ENCODE measurements at regions not wholly inside any gene's neighbourhood (a gene's known extent, or its start where the extent isn't known, plus 50 kb on each side); places are given as distances from the start of the nearest gene placed in this dataset.

DNA sequence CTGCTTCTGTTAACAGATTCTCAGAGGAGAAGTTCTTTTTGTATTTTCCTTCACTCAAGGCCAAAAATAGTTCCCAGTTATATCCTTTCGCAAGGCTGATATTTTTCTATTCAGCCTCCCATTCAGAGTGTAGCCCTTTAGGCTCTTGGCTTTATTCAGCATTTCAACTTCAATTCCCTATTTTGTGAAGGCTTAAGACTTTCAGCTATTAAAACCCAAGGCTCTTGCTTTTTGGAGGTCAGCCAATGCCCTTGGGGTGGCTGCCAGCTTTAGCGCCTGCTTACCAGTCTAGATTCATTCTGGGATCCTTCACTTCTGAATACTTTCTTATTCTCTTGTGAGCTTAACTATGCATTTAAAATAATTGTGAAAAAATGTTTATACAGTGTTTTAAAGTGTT, 57.3 kb upstream of the ADGRA3 start:
- DNase-seq, result no peak
- Mint-ChIP-seq H3K36me3 (ENCODE audit: low read depth) (no peaks in the 10 kb centered on the region), H3K4me1 (ENCODE audit: low read depth) (no peaks in the 10 kb centered on the region), H3K27me3 (ENCODE audit: insufficient read depth) (no peaks in the 10 kb centered on the region; the same call in none of the 2 replicates), H3K27ac (no peak overlapping the region), H3K4me3 (no peak overlapping the region), H3K9me3 (no peaks in the 10 kb centered on the region; the same call in 1 of the 2 replicates)
- TF ChIP-seq, protein P1, sequence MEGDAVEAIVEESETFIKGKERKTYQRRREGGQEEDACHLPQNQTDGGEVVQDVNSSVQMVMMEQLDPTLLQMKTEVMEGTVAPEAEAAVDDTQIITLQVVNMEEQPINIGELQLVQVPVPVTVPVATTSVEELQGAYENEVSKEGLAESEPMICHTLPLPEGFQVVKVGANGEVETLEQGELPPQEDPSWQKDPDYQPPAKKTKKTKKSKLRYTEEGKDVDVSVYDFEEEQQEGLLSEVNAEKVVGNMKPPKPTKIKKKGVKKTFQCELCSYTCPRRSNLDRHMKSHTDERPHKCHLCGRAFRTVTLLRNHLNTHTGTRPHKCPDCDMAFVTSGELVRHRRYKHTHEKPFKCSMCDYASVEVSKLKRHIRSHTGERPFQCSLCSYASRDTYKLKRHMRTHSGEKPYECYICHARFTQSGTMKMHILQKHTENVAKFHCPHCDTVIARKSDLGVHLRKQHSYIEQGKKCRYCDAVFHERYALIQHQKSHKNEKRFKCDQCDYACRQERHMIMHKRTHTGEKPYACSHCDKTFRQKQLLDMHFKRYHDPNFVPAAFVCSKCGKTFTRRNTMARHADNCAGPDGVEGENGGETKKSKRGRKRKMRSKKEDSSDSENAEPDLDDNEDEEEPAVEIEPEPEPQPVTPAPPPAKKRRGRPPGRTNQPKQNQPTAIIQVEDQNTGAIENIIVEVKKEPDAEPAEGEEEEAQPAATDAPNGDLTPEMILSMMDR (IDR thresholded peaks at IDR 0.05), result no peak

DNA sequence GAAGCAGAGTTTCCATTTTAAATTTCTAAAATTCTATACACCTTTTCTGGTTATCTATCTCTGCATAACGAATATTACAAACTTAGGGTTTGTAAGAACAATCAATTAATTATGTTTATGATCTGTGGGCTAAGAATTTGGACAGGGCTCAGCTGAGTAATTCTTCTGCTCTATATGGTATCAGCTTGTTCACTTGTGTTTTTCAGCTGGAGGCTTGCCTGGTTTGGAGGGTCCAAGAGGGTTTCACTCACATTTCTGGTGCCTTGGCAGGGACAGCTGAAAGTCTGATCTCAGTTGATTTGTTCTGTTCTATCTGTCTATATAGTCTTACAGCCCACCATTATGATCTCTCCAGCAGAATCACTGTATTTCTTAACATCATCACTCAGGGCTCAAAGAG, 57.8 kb upstream of the ADGRA3 start:
- Mint-ChIP-seq H3K27me3 (ENCODE audit: insufficient read depth) (no peaks in the 10 kb centered on the region; the same call in none of the 2 replicates), H3K9me3 (no peaks in the 10 kb centered on the region; the same call in 1 of the 2 replicates)

DNA sequence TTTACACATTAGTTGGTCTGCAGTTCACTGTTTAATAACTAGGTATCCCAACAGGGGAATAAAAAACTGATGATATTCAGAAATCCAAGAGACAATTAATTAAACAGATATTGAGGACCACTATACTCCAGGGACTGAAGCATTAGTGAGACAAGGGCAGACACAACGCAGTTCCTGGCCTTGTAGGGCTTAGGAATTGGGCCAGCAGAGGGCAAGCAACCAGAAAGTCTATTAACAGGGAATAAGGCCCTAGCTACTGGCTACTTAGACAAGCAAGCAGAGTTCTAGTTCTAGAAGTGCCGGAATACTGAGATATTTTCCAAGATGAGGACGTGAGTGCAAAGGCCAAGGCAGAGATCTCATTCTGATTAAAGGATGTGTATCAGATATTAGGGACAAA, 58.6 kb upstream of the ADGRA3 start:
- TF ChIP-seq, protein P1 (IDR thresholded peaks at IDR 0.05), result no peak
- Mint-ChIP-seq H3K4me3 (no peak overlapping the region), H3K4me1 (ENCODE audit: low read depth) (no peaks in the 10 kb centered on the region), H3K36me3 (ENCODE audit: low read depth) (no peaks in the 10 kb centered on the region), H3K9me3 (no peaks in the 10 kb centered on the region), H3K27ac (no peak overlapping the region), H3K27me3 (ENCODE audit: insufficient read depth) (no peaks in the 10 kb centered on the region; the same call in 1 of the 2 replicates)
- no peak for DNase-seq

More for the DNA sequence above, 57.8 kb upstream of the ADGRA3 start:
- Mint-ChIP-seq H3K27ac (no peak overlapping the region), H3K4me3 (no peak overlapping the region), H3K36me3 (ENCODE audit: low read depth) (no peaks in the 10 kb centered on the region), H3K4me1 (ENCODE audit: low read depth) (no peaks in the 10 kb centered on the region)
- no peak for DNase-seq
- TF ChIP-seq, protein P1 (IDR thresholded peaks at IDR 0.05), result no peak

DNA sequence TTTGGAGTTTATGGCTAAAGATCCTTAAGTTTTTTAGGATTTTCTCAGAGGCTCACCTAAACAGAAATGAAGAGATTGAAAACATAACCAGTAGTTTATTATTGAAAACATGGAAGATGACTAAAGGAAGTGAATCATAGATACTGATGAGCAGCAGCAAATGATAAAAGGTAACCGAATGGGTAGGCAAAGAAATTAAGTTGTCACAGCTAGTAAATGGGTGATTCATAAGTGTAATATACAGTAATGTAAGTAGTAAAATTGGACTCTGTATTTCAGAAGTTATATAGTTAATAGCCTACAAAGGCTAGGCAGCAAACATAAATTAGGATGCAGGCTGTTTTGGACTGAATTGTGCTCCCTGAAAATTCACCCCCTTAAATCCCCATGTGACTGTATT, 59.0 kb upstream of the ADGRA3 start:
- Mint-ChIP-seq H3K27ac (no peak overlapping the region), H3K36me3 (ENCODE audit: low read depth) (no peaks in the 10 kb centered on the region), H3K9me3 (no peaks in the 10 kb centered on the region), H3K4me3 (no peak overlapping the region), H3K4me1 (ENCODE audit: low read depth) (no peaks in the 10 kb centered on the region), H3K27me3 (ENCODE audit: insufficient read depth) (peaks cover 2% of the 10 kb centered on the region; the same call in 1 of the 2 replicates)
- DNase-seq, result no peak
- TF ChIP-seq, protein P1 (IDR thresholded peaks at IDR 0.05), result no peak

DNA sequence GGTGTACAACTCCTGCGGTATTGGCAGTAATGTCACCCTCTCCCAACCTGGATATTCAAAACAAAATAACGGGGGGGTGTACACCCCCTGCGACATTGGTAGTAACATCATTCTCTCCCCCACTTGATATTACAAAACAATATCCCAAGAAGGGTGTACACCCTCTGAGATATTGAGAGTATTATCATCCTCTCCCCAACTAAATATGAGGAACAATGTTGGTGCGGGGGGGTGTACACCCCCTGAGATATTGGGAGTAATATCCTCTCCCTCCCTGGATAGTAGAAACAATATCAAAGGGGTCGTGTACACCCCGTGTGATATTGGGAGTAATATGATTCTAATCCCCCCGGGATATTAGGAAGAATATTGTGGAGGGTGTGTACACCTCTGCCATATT, 71.4 kb upstream of the ADGRA3 start:
- Mint-ChIP-seq H3K36me3 (ENCODE audit: low read depth) (no peaks in the 10 kb centered on the region), H3K4me1 (ENCODE audit: low read depth) (no peaks in the 10 kb centered on the region), H3K9me3 (no peaks in the 10 kb centered on the region; the same call in 1 of the 2 replicates), H3K27me3 (ENCODE audit: insufficient read depth) (peaks cover 2% of the 10 kb centered on the region; the same call in 1 of the 2 replicates), H3K27ac (no peak overlapping the region), H3K4me3 (no peak overlapping the region)
- no peak for DNase-seq
- TF ChIP-seq, protein P1 (IDR thresholded peaks at IDR 0.05), result no peak

DNA sequence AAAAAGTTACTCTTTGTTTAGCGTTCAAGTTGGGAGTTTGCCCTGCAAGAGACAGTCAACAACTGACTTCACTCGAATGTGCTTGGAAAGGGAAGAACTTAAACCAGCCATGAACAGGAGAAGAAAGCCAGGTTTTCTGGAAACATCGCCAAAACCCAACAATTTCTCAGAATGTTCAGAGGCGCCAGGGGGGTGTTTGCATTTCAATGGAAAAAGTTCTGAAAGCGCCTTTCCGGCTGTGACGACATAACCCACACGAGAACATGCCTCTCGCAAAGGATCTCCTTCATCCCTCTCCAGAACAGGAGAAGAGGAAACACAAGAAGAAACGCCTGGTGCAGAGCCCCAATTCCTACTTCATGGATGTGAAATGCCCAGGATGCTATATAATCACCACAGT, 78.1 kb upstream of the ADGRA3 start:
- Mint-ChIP-seq H3K36me3 (ENCODE audit: low read depth) (no peaks in the 10 kb centered on the region), H3K27ac (no peak overlapping the region), H3K9me3 (no peaks in the 10 kb centered on the region), H3K4me1 (ENCODE audit: low read depth) (no peaks in the 10 kb centered on the region), H3K4me3 (no peak overlapping the region), H3K27me3 (ENCODE audit: insufficient read depth) (peaks cover 9% of the 10 kb centered on the region)
- TF ChIP-seq, protein P1 (IDR thresholded peaks at IDR 0.05), result no peak
- no peak for DNase-seq
